ENCODE measurements at regions not wholly inside any gene's neighbourhood (a gene's known extent, or its start where the extent isn't known, plus 50 kb on each side); places are given as distances from the start of the nearest gene placed in this dataset.

- peaks cover 29% of the 10 kb centered on the region for H3K4me1 ChIP-seq (ENCODE audit: control insufficient read depth, insufficient read depth, low read length)
- no peaks in the 10 kb centered on the region for H3K27me3 ChIP-seq (ENCODE audit: control insufficient read depth, insufficient read depth, low read length)
- peaks cover 6% of the 10 kb centered on the region; the same call in 1 of the 2 replicates for H3K9me3 ChIP-seq (ENCODE audit: control insufficient read depth, insufficient read depth, low read depth, low read length)
- no peak overlapping the region for H3K4me3 ChIP-seq (ENCODE audit: low read depth, low read length)
- H3K9ac ChIP-seq (ENCODE audit: low read length), result no peak overlapping the region
- H3K36me3 ChIP-seq (ENCODE audit: control insufficient read depth, insufficient read depth, low read length), result no peaks in the 10 kb centered on the region
- no peak overlapping the region for H3K27ac ChIP-seq (ENCODE audit: low read depth, low read length)
Measured at GRCh38 chr4:24688453-24688852, 104.1 kb upstream of the DHX15 start.

DNA sequence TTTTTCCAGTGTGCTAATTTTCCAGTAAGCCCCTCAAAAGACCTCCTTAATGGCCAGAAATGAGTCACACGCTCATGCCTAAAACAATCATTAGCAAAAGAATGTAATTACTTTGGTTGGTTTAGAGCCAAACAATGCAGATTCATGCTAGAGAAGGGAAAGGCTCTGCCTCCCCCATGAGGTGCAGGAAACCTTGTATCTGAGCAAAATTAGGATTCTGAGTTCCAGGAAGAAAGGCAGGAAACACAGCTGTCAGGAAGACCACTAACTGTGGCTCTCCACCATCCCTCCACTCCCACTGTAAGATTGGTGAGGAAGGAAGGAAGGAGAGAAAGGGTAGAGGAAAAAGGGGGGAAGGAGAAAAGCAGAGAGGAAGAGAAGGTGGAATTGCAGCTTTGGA lies 104.9 kb upstream of the DHX15 start:
- no peaks in the 10 kb centered on the region for H3K27me3 ChIP-seq (ENCODE audit: control insufficient read depth, insufficient read depth, low read length)
- no peak overlapping the region for H3K9ac ChIP-seq (ENCODE audit: low read length)
- H3K36me3 ChIP-seq (ENCODE audit: control insufficient read depth, insufficient read depth, low read length), result no peaks in the 10 kb centered on the region
- peaks cover 29% of the 10 kb centered on the region for H3K4me1 ChIP-seq (ENCODE audit: control insufficient read depth, insufficient read depth, low read length)
- H3K9me3 ChIP-seq (ENCODE audit: control insufficient read depth, insufficient read depth, low read depth, low read length), result peaks cover 8% of the 10 kb centered on the region; the same call in 1 of the 2 replicates
- H3K4me3 ChIP-seq (ENCODE audit: low read depth, low read length), result no peak overlapping the region
- no peak overlapping the region for H3K27ac ChIP-seq (ENCODE audit: low read depth, low read length)

DNA sequence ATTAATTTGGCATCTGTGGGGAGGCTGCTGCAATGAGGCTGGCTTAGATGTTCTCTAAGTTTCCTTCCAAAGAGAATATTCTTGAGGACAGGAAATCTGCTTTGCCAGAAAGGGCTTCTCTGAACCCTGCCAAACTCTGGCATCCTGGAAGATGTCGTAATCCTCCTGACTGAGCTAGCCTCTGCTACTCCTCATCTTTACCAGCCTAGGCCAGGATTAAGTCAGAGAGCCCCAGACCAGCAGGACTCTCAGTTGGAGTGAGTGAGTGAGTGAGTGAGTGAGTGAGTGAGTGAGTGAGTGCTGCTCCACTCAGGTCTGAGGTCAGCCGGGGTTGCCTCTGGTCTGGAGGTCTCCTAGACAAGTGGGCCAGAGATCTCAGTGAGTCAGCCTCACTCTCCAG lies 104.9 kb upstream of the SOD3 start:
- Histone ChIP-seq H3K27ac (ENCODE audit: low read depth, low read length) (no peak overlapping the region), H3K4me1 (ENCODE audit: control insufficient read depth, insufficient read depth, low read length) (peaks cover 29% of the 10 kb centered on the region), H3K27me3 (ENCODE audit: control insufficient read depth, insufficient read depth, low read length) (no peaks in the 10 kb centered on the region), H3K4me3 (ENCODE audit: low read depth, low read length) (no peak overlapping the region), H3K36me3 (ENCODE audit: control insufficient read depth, insufficient read depth, low read length) (no peaks in the 10 kb centered on the region), H3K9ac (ENCODE audit: low read length) (no peak overlapping the region), H3K9me3 (ENCODE audit: control insufficient read depth, insufficient read depth, low read depth, low read length) (peaks cover 8% of the 10 kb centered on the region; the same call in 1 of the 2 replicates)

DNA sequence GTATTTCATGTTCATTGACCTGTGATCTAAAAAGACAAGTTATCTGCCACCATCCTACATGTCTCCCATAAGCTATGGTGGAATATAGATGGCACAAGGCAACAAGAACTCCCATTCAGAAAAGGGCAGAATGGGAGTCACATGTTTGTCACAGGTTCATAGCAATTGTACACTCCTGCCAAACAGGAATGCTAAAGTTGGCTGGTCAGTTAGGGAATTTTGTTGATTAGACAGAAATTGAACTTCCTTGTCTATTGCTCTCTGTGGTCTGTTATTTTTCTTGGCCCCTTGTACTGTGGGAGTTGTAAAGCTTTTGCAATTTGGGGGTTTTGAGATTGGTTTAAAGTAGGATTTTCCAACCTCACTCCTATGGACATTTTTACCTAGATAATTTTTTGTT lies 101.7 kb upstream of the SOD3 start:
- H3K9me3 ChIP-seq (ENCODE audit: control insufficient read depth, insufficient read depth, low read depth, low read length), result peaks cover 8% of the 10 kb centered on the region; the same call in 1 of the 2 replicates
- H3K27me3 ChIP-seq (ENCODE audit: control insufficient read depth, insufficient read depth, low read length), result no peaks in the 10 kb centered on the region
- H3K36me3 ChIP-seq (ENCODE audit: control insufficient read depth, insufficient read depth, low read length), result no peaks in the 10 kb centered on the region
- no peak overlapping the region for H3K4me3 ChIP-seq (ENCODE audit: low read depth, low read length)
- peaks cover 15% of the 10 kb centered on the region for H3K4me1 ChIP-seq (ENCODE audit: control insufficient read depth, insufficient read depth, low read length)
- H3K27ac ChIP-seq (ENCODE audit: low read depth, low read length), result no peak overlapping the region
- no peak overlapping the region for H3K9ac ChIP-seq (ENCODE audit: low read length)

DNA sequence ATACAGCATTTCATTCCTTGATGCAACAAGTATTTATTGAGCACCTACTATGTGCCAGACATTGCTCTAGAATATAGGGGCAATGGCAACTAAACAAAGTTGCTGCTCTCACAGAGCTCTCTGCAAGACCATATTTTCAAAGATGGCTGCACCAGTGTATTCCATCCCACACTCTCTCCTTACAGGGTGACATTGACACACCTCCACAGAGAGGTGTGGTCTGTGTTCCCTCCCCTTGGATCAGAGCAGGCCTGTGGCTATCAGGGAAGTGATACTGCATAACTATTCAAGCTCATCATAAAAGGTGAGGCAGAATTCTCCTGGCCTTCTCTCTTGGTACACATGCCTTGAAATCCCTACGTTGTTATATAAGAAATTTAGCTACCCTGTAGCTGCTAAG lies 95.3 kb upstream of the SOD3 start:
- Histone ChIP-seq H3K4me1 (ENCODE audit: control insufficient read depth, insufficient read depth, low read length) (peaks cover 11% of the 10 kb centered on the region), H3K4me3 (ENCODE audit: low read depth, low read length) (no peak overlapping the region), H3K36me3 (ENCODE audit: control insufficient read depth, insufficient read depth, low read length) (no peaks in the 10 kb centered on the region), H3K9me3 (ENCODE audit: control insufficient read depth, insufficient read depth, low read depth, low read length) (no peaks in the 10 kb centered on the region), H3K27ac (ENCODE audit: low read depth, low read length) (no peak overlapping the region), H3K27me3 (ENCODE audit: control insufficient read depth, insufficient read depth, low read length) (no peaks in the 10 kb centered on the region), H3K9ac (ENCODE audit: low read length) (no peak overlapping the region)

GRCh38 chr4:24701683-24702082 lies 93.7 kb upstream of the SOD3 start:
- Histone ChIP-seq H3K9ac (ENCODE audit: low read length) (no peak overlapping the region), H3K9me3 (ENCODE audit: control insufficient read depth, insufficient read depth, low read depth, low read length) (no peaks in the 10 kb centered on the region), H3K4me1 (ENCODE audit: control insufficient read depth, insufficient read depth, low read length) (peaks cover 11% of the 10 kb centered on the region), H3K27ac (ENCODE audit: low read depth, low read length) (no peak overlapping the region), H3K27me3 (ENCODE audit: control insufficient read depth, insufficient read depth, low read length) (no peaks in the 10 kb centered on the region), H3K4me3 (ENCODE audit: low read depth, low read length) (no peak overlapping the region), H3K36me3 (ENCODE audit: control insufficient read depth, insufficient read depth, low read length) (no peaks in the 10 kb centered on the region)

GRCh38 chr4:24702281-24702680 lies 93.1 kb upstream of the SOD3 start:
- H3K27ac ChIP-seq (ENCODE audit: low read depth, low read length), result no peak overlapping the region
- H3K9ac ChIP-seq (ENCODE audit: low read length), result no peak overlapping the region
- H3K27me3 ChIP-seq (ENCODE audit: control insufficient read depth, insufficient read depth, low read length), result no peaks in the 10 kb centered on the region
- H3K4me3 ChIP-seq (ENCODE audit: low read depth, low read length), result no peak overlapping the region
- no peaks in the 10 kb centered on the region for H3K36me3 ChIP-seq (ENCODE audit: control insufficient read depth, insufficient read depth, low read length)
- peaks cover 11% of the 10 kb centered on the region for H3K4me1 ChIP-seq (ENCODE audit: control insufficient read depth, insufficient read depth, low read length)
- H3K9me3 ChIP-seq (ENCODE audit: control insufficient read depth, insufficient read depth, low read depth, low read length), result no peaks in the 10 kb centered on the region

GRCh38 chr4:24703298-24703697 lies 92.1 kb upstream of the SOD3 start:
- Histone ChIP-seq H3K4me1 (ENCODE audit: control insufficient read depth, insufficient read depth, low read length) (peaks cover 11% of the 10 kb centered on the region), H3K27me3 (ENCODE audit: control insufficient read depth, insufficient read depth, low read length) (no peaks in the 10 kb centered on the region), H3K9me3 (ENCODE audit: control insufficient read depth, insufficient read depth, low read depth, low read length) (no peaks in the 10 kb centered on the region), H3K9ac (ENCODE audit: low read length) (no peak overlapping the region), H3K27ac (ENCODE audit: low read depth, low read length) (no peak overlapping the region), H3K36me3 (ENCODE audit: control insufficient read depth, insufficient read depth, low read length) (no peaks in the 10 kb centered on the region), H3K4me3 (ENCODE audit: low read depth, low read length) (no peak overlapping the region)

GRCh38 chr4:24704149-24704548 lies 91.2 kb upstream of the SOD3 start:
- H3K4me1 ChIP-seq (ENCODE audit: control insufficient read depth, insufficient read depth, low read length), result peaks cover 11% of the 10 kb centered on the region
- H3K36me3 ChIP-seq (ENCODE audit: control insufficient read depth, insufficient read depth, low read length), result no peaks in the 10 kb centered on the region
- H3K9ac ChIP-seq (ENCODE audit: low read length), result no peak overlapping the region
- H3K4me3 ChIP-seq (ENCODE audit: low read depth, low read length), result no peak overlapping the region
- no peak overlapping the region for H3K27ac ChIP-seq (ENCODE audit: low read depth, low read length)
- H3K27me3 ChIP-seq (ENCODE audit: control insufficient read depth, insufficient read depth, low read length), result no peaks in the 10 kb centered on the region
- no peaks in the 10 kb centered on the region for H3K9me3 ChIP-seq (ENCODE audit: control insufficient read depth, insufficient read depth, low read depth, low read length)

GRCh38 chr4:24705016-24705753 lies 90.2 kb upstream of the SOD3 start:
- no peak overlapping the region for H3K27ac ChIP-seq (ENCODE audit: low read depth, low read length)
- no peak overlapping the region for H3K9ac ChIP-seq (ENCODE audit: low read length)
- H3K36me3 ChIP-seq (ENCODE audit: control insufficient read depth, insufficient read depth, low read length), result no peaks in the 10 kb centered on the region
- H3K4me1 ChIP-seq (ENCODE audit: control insufficient read depth, insufficient read depth, low read length), result peaks cover 11% of the 10 kb centered on the region
- H3K27me3 ChIP-seq (ENCODE audit: control insufficient read depth, insufficient read depth, low read length), result no peaks in the 10 kb centered on the region
- H3K4me3 ChIP-seq (ENCODE audit: low read depth, low read length), result no peak overlapping the region
- H3K9me3 ChIP-seq (ENCODE audit: control insufficient read depth, insufficient read depth, low read depth, low read length), result 0 out of 2 replicates have a peak, but pooled peaks cover 3% of the 10 kb centered on the region

GRCh38 chr4:24713604-24714003 lies 81.8 kb upstream of the SOD3 start:
- H3K9ac ChIP-seq (ENCODE audit: low read length), result no peak overlapping the region
- H3K27me3 ChIP-seq (ENCODE audit: control insufficient read depth, insufficient read depth, low read length), result no peaks in the 10 kb centered on the region
- H3K4me1 ChIP-seq (ENCODE audit: control insufficient read depth, insufficient read depth, low read length), result no peaks in the 10 kb centered on the region
- H3K4me3 ChIP-seq (ENCODE audit: low read depth, low read length), result no peak overlapping the region
- peaks cover 6% of the 10 kb centered on the region; the same call in 1 of the 2 replicates for H3K9me3 ChIP-seq (ENCODE audit: control insufficient read depth, insufficient read depth, low read depth, low read length)
- no peak overlapping the region for H3K27ac ChIP-seq (ENCODE audit: low read depth, low read length)
- no peaks in the 10 kb centered on the region for H3K36me3 ChIP-seq (ENCODE audit: control insufficient read depth, insufficient read depth, low read length)
